Posterior cingulate gyrus (tissue), 11 donors: ENCODE measurements at regions not wholly inside any gene's neighbourhood (a gene's known extent, or its start where the extent isn't known, plus 50 kb on each side); places are given as distances from the start of the nearest gene placed in this dataset.
"Not testable (repeated sequence)": the region's sequence is repeated elsewhere in the genome, so short reads cannot be mapped to it uniquely, and the experiment has no call there.

Experiments used
- DNase-seq, 10 donors: peaks; one replicate each; pipeline versions ENCODE4 v3.0.0 to v3.0.0-alpha.2; 2020 to 2021; ENCODE audit warnings: mixed read lengths in 3 of 10
- intact Hi-C: fragments of 100-400 bp; cut with DNase I; formaldehyde crosslinking; loops from one replicate; pipeline ENCODE4 v1.15.1; 2023

- DNase-seq = no peak
- intact Hi-C loops = no loop called here
Measured at GRCh38 chr1:58929671-58930325, 146.0 kb upstream of the JUN start.

DNA sequence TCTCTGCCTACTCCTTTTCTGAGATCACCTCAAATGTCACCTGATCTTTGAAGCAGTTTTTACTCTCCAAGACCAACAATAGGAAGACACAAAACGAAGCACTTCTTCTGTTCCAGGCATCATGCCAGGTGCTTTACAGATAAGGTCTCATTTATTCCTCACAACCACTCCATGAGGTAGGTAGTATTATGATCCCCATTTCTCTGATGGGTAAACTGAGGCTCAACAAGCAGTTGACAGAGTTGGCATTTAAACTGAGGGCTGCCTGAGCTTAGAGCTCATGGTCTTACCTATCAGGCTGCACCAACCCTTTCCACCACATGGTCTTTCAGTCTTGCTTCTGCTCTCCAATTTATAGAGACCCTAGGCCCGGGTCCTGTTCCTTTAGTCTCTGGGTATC, 147.2 kb upstream of the JUN start:
- DNase-seq = no peak
- intact Hi-C loops = no loop called here

GRCh38 chr1:58931756-58932155, 147.9 kb upstream of the JUN start:
- no peak for DNase-seq
- intact Hi-C loops = no loop called here

DNA sequence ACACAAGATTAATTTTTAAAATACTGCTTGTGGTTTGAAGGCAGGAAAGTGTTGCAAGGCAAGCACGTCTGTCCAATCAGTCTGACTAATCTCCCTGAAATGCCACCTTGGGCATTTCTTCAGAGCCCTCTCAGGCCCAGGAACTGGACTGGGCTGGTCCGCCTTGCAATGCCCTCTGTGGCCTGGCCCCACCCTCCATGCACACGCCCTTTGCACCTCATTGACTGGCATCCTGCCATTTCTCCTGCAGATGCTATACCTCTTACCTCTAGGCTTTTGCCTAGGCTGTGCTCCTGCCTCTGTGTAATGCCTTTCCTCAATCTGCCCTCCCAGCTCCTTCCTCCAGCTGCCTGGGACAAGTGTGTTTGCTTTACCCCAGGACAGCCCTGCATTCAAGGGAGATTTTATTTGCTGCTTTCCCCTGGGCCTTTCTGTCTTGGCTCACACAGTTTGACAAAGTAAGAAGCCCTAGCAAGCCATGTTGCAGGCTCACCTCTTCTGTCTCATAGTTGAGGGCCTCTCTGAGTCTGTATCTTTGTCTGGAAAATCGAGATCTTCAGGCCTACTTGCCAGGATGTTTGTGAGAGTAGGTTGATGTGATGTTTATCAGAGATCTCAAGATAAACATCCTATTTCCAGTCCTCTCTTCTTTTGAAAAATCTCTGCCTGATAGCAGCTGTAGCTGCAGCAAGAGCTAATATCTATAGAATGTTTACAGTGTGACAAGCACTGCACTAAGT, 149.2 kb upstream of the JUN start:
- intact Hi-C loops = no loop called here

GRCh38 chr1:58933599-58933926, 149.7 kb upstream of the JUN start:
- intact Hi-C loops = no loop called here
- no peak for DNase-seq

More for the DNA sequence above, 149.2 kb upstream of the JUN start:
- DNase-seq = no peak

- no peak for DNase-seq
- intact Hi-C loops = no loop called here
Measured at GRCh38 chr1:58934706-58935105, 150.9 kb upstream of the JUN start.

- no peak for DNase-seq
- intact Hi-C loops = no loop called here
Measured at GRCh38 chr1:58936973-58937372, 153.1 kb upstream of the JUN start.

- intact Hi-C loops = no loop called here
- no peak for DNase-seq
Measured at GRCh38 chr1:58939146-58939545, 155.3 kb upstream of the JUN start.

GRCh38 chr1:58939666-58940370, 156.0 kb upstream of the JUN start:
- intact Hi-C loops = no loop called here
- DNase-seq = no peak

- no peak for DNase-seq
- intact Hi-C loops = no loop called here
Measured at GRCh38 chr1:58941471-58942289, 157.8 kb upstream of the JUN start.

GRCh38 chr1:58942759-58943191, 158.9 kb upstream of the JUN start:
- no peak for DNase-seq
- intact Hi-C loops = no loop called here

DNA sequence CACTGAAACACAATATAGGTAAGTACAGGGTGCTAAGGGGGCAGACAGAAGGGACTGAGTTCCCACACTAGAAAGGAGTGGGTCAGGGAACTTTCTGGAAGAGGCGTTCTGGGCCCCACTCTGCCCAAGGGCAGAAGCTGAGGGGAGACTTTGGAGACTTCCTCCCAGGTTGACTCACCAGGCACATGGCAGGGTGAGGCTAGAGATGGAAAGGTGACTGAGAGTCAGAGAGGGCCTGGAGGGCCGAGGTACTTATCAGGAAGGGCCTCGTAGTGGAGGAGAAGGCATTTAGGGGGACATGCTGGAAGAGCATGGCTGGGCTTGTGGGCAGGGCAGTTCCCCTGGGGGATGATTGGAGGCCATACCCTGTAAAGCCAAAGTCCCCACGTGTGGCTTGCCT, 159.9 kb upstream of the JUN start:
- DNase-seq = no peak
- intact Hi-C loops = no loop called here

- no peak for DNase-seq
- intact Hi-C loops = no loop called here
Measured at GRCh38 chr1:58944439-58944838, 160.6 kb upstream of the JUN start.

DNA sequence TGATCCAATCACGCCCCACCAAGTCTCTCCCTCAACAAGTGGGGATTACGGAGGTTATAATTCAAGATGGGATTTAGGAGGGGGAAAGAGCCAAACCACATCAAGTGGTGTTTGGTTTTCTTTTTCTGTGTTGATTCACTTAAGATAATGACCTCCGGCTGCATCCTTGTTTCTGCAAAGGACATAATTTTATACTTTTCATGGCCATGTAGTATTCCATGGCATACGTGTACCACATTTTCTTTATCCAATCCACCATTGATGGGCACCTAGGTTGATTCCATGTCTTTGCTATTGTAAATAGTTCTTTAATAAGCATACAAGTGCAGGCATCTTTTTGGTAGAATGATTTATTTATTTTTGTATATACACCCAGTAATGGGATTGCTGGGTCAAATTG, 162.5 kb upstream of the JUN start:
- DNase-seq = no peak

GRCh38 chr1:58948671-58949070, 164.8 kb upstream of the JUN start:
- intact Hi-C loops = no loop called here
- DNase-seq = no peak

More for the DNA sequence above, 162.5 kb upstream of the JUN start:
- intact Hi-C loops = no loop called here

- intact Hi-C loops = no loop called here
- DNase-seq = no peak
Measured at GRCh38 chr1:58949551-58950220, 165.8 kb upstream of the JUN start.

GRCh38 chr1:58950897-58951296, 167.1 kb upstream of the JUN start:
- DNase-seq = no peak
- intact Hi-C loops = no loop called here

DNA sequence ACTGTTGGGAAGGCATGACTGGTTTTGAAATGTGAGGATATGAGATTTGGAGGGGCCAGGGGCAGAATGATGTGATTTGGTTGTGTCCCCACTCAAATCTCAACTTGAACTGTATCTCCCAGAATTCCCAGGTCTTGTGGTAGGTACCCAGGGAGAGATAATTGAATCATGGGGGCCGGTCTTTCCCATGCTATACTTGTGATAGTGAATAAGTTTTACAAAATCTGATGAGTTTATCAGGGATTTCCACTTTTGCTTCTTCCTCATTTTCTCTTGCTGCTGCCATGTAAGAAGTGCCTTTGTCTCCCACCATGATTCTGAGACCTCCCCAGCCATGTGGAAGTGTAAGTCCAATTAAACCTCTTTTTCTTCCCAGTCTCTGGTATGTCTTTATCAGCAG, 170.1 kb upstream of the JUN start:
- intact Hi-C loops, DNase-seq: not testable (repeated sequence)

GRCh38 chr1:58963287-58963686, 179.4 kb upstream of the JUN start:
- intact Hi-C loops = not testable (repeated sequence)

GRCh38 chr1:58964428-58964827, 180.6 kb upstream of the JUN start:
- intact Hi-C loops = no loop called here
- no peak for DNase-seq

More at GRCh38 chr1:58963287-58963686, 179.4 kb upstream of the JUN start:
- not testable (repeated sequence) for DNase-seq
